ENCODE measurements at regions not wholly inside any gene's neighbourhood (a gene's known extent, or its start where the extent isn't known, plus 50 kb on each side); places are given as distances from the start of the nearest gene placed in this dataset.

DNA sequence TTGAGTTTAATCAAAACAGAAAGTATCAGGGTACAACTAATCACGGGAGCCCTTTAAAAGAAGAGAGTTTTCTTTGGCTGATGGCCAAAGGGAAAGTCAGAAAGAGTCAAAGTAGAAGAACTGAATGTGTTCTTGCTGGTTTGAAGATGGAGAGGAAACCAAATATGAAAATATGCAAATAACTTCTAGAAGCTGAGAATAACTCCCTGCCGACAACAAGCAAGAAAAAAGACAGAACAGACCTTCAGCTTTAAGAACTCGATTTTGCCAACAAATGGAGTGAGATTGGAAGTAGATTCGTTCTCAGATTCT is 903.8 kb downstream of the STIM2 start:
- no peak for TF ChIP-seq YY1 (IDR thresholded peaks at IDR 0.05; ENCODE audit: insufficient read depth, insufficient read length)
- TF ChIP-seq SUZ12 (IDR thresholded peaks at IDR 0.05; ENCODE audit: extremely low read depth, insufficient read depth, insufficient read length) = no peak
- no peak for TF ChIP-seq ZNF274 (IDR thresholded peaks at IDR 0.05; ENCODE audit: low read depth, low read length)

Data from NT2/D1 (cell line).